GM10248 (cell line): ENCODE measurements at regions not wholly inside any gene's neighbourhood (a gene's known extent, or its start where the extent isn't known, plus 50 kb on each side); places are given as distances from the start of the nearest gene placed in this dataset.
"Not testable (repeated sequence)": the region's sequence is repeated elsewhere in the genome, so short reads cannot be mapped to it uniquely, and the experiment has no call there.

Source experiments
- CTCF ChIA-PET: fragments of 300-600 bp; sonication (Branson Sonifier 250); formaldehyde crosslinking; extraction: SDS; loops from one replicate; lab custom pipeline; 2021; ENCODE audit warnings: antibody characterized with exemption; lab: Yijun Ruan, JAX
- POLR2A ChIA-PET: fragments of 350-650 bp; sonication (Branson Sonifier 250); formaldehyde crosslinking; extraction: SDS; loops from one replicate; lab custom pipeline; 2020; ENCODE audit warnings: antibody characterized with exemption; lab: Yijun Ruan, JAX
- DNase-seq: peaks from one replicate; pipeline ENCODE4 v3.0.0; 2012; ENCODE audit errors: extremely low spot score
- CTCF ChIP-seq: IDR thresholded peaks from 2 replicates; pipeline ENCODE4 v1.5.1; 2012; ENCODE audit warnings: mild to moderate bottlenecking, low read depth; ENCODE audit errors: extremely low read depth, missing control alignments, control extremely low read depth

GRCh38 chr1:41976671-41977070 lies 57.9 kb upstream of the HIVEP3 start:
- no peak for DNase-seq
- no peak for TF ChIP-seq CTCF
- ChIA-PET POLR2A (no interaction called here), CTCF (interaction anchor here (1.0 kb wide), 1 partner anchor 197 kb away, joined by 3 read pairs; no protein-coding TSS in a partner anchor)

- TF ChIP-seq CTCF, result no peak
- DNase-seq, result no peak
- POLR2A ChIA-PET, result no interaction called here
- CTCF ChIA-PET, result no interaction called here
Observed at GRCh38 chr1:41975850-41976569, 57.3 kb upstream of the HIVEP3 start.

- POLR2A ChIA-PET, result no interaction called here
- CTCF ChIA-PET, result no interaction called here
- TF ChIP-seq CTCF, result no peak
- DNase-seq, result no peak
Observed at GRCh38 chr1:41975121-41975520, 56.4 kb upstream of the HIVEP3 start.

GRCh38 chr1:41968557-41968956 lies 49.8 kb upstream of the HIVEP3 start:
- CTCF ChIA-PET, result interaction anchor here (1.0 kb wide), 1 partner anchor 11 kb away, joined by 3 read pairs; no protein-coding TSS in a partner anchor
- POLR2A ChIA-PET, DNase-seq: not testable (repeated sequence)
